CD4-positive, alpha-beta T cell treated with Interleukin-15 for 1 hour (primary cell): ENCODE measurements at regions not wholly inside any gene's neighbourhood (a gene's known extent, or its start where the extent isn't known, plus 50 kb on each side); places are given as distances from the start of the nearest gene placed in this dataset.

Source experiments
- DNase-seq: peaks from one replicate; pipeline ENCODE4 v3.0.0-alpha.2; 2020

DNA sequence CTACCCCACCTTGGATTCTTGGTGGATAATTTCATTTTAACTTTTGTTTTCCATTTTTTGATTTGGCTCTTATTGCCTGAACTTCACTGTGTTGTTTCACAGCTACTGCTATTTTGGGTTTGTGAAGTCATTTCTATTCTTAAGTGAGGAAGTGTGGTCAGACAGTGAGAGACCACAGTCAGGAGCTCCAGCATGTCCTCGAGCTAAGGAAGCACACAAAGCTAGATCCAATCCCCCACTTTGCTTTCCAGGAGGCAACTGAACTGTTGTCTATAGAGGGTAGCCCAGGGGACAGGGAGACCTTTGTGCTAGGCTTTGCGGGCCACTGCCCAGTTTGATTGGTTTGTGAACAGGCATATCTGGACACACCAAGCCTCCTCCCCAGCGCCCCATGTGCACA lies 251.8 kb upstream of the KIRREL3 start:
- DNase-seq, result no peak

DNA sequence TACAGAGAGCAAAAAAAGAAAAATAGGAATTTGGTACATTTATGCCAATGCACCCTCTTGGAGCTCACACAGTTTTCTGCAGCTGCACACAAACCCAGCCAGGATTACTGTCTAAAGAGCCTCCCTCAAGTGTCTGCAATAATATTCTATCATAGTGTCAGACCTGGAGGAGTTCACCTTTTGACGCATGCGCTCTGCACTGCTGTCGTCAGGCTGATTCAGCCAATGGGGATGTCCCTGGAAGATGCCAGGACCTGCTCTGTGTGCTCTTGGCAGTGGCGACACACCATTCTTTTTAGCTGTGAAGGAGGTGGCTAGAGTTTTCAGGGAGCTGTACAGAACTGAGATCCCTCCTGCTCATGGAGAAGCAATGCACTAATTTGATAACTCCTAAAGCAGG lies 249.0 kb upstream of the KIRREL3 start:
- DNase-seq, result no peak

DNA sequence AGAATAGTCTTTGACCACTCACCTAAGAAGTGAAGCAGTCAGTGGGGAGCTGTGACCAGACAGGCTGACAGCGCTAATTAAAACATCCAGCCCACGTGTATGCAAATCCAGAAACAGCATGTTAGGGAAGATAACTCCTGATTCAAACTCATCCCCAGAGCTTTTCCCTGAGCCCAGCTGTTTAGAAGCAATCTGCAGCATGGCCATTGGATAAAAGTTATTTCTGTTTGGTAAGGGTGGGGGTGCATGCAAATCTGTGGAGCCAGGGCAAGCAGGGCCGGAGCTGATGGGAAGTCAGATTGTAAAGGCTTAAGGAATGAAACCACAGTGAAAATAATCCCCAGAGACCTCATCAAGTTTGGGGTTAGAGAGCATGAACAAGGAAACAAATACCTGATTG lies 247.9 kb upstream of the KIRREL3 start:
- DNase-seq, result no peak

DNA sequence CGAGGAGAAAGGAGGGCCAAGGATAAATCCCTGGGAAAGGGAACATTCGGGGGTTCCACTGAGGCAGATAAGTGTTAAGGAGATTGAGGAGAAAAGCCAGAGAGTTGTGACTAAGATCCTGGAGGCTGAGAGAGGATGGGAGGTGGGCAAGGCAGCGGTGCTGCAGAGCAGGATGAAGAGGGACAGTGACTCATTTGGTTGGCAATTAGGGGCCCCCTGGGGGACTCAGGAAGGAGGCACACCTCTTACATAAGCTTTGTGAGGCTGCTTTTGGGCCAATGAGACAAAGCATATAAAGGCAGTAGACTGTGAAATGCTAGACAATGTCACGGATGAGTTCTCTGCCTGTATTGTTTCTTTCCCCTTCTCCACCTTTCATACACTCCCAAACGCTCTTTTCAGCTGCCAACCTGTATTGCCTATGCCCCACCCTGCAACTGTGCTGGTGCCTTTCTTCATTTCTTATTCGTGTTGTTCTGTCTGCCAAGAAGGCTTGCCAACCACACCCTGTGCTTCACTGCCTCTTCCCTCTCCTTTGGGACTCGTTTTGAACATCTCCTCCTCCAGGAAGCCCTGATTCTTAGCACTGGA lies 246.8 kb upstream of the KIRREL3 start:
- no peak for DNase-seq

DNA sequence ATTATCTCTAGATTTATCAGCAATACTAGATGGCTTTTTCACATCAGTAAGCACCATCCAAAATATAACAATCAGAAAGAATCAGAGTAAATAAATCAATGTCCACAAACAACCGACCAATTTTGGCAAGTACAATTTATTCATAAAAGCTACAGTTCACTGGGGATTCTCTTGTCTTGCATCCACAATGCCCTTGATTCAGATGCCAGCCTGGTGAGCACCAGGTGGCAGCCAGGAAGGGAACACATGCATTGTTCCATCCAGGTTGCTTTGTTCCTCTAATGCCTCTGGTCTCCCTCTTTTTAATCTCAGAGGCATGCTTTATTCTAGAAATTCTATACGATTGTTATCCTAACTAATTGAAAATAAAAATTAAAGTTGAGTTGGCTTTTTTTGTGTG lies 242.1 kb upstream of the KIRREL3 start:
- no peak for DNase-seq

DNA sequence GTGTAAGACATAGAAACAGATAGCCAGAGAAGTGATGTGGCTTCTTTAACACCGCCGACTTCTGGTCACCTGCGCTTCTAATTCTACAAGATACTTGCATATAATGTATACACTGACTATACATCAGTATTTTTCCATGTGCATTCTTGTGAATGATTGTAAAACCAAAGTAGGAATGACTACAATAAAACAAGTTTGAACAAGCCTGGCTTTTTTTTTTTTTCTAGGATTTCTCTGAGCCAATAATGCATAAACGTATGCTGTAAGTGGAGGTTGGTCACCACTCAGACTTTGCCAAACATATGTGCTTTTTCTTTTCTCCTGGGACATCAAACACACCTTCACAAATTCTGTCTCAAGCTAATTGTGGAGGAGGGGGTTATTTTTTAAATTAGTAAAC lies 237.8 kb upstream of the KIRREL3 start:
- DNase-seq, result no peak

DNA sequence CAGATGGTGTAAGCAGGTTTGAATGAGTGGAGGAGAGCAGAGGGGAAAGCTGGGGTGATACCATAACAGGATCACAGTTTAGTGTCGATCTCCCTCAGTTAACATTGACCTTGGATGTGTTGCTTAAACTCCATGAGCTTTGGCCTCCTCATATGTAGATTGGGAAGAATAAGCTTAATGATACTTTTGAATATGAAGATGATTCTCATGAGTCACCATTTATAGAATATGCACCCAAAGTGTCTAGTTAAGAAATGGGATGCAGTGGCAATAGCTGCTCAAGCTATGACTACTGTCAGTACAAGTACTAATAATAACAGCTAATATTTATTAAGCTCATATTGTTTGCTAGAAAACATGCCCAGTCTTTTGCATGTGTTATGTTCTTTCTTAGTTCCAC lies 236.2 kb upstream of the KIRREL3 start:
- no peak for DNase-seq

DNA sequence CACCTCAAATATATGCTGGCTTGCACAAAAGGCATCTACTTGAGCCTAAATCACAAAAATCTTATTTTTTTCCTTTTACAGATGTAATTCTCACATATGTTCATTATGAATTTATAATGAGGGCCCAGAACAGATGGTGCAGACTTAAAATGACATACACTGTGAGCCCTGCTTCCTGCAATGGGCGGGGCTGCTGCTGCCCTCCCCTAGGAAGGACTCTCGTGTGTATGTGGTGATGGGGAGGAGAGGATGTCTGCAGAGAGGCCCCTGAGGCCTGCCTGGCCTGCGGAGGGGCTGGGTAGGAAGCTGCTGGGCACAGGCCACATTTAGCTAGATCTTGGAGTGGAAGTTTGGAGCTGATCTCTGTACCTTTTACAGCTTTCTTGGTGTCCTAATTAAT lies 233.4 kb upstream of the KIRREL3 start:
- DNase-seq, result no peak

DNA sequence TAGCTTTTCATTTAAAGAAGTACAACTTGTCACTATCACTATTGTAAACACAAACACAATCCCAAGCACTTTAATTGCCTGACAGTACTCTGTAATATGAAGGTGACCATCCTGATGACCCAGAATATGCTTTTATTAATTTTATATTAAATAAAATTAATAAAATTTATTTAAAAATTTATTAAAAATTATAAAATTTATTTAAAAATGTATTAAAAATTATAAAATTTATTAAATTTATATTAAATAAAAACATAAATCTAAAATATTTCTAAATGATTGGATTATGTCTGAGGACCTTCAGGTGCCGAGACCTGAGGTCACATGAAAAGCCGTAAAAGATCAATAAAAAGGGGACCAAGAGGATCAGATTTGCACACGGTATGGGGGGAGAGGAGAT lies 229.8 kb upstream of the KIRREL3 start:
- DNase-seq, result no peak

DNA sequence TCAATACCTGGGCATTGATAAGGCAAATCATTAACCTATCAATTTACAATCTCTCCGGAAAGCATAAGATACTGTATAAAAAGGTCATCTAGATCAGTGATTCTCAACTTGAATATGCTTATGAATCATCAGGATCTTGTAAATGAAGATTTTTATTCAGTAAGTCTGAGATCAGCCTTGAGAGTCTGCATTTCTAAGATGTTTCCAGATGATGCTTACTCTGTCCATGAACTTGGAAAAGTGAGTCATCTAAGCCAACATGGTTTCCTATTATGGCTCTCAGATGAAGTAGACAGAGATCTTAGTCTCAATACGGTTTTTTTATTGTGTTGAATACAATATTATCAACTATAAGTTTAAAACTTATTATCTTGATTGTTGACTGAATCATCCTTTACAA lies 226.4 kb upstream of the KIRREL3 start:
- no peak for DNase-seq

DNA sequence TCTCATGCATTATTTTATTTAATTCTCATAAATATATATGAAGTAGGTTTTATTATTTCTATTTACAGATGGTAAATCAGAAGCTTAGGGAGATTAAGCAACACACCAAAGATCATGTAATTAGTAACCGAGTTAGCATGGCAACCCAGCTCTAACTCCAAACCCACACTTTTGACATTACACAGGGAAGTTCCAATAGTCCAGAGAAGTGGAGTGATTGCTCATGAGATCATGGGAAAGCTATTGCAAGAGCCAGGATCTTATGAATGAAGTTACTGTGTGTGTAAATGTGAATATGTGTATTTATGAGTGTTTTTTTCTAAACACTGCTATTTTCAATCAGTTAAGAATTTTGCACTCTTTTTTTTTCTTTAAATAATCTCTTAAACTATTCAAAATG lies 225.8 kb upstream of the KIRREL3 start:
- no peak for DNase-seq

DNA sequence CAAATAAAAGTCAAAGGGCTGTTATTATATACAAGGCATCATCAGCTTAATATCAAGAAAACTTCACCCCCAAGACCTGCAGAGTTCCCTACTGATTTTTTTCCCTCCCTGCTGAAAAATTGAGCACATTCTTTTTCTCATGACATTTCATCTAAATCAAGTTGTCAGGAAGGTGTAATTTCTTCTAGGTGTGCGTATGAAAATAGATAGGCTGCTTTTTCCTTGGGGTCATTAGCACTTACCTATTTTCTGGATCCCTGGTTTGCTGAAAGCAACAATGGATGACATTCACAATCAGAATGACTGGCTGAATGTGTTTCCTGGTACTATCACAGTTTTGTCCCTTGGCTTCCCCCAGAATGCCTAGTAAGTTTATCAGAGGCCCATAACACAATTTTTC lies 225.0 kb upstream of the KIRREL3 start:
- DNase-seq, result no peak

DNA sequence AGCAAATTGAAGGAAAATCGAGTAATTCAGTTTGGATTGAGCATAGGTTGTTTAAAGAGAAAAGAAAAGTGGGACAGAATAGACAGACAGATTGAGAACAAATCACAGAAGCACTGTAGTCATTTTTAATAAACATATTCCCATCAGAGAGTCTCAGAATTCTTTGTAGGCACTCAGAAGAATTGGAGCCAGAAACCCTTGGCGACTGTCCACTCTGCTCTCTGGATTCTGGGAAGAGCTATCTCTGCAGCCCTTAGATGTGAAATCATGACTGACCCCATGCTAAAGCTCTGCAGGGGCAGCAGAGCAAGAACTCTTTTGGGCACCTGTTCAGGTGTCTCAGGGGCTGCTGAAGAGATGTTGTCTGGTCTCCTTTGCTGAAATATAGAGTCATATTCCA lies 223.7 kb upstream of the KIRREL3 start:
- DNase-seq, result no peak

DNA sequence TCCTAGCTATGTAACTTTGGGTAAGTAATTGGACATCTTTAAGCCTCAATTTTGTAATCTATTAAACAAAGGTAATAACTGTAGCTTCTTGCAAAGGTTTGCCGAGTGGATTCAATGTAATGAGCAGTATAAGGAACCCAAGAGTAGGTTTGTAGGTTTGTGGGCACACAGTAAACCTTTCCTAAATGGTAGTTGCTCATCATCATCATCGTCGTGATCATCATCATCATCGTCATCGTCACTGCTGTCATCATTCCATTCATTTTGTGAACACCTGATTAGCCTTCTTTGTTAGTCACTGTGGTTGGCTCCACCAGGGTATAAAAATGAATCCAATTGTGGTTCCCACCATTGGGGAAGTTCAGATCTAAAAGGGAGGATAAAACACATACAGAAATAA lies 223.1 kb upstream of the KIRREL3 start:
- no peak for DNase-seq

DNA sequence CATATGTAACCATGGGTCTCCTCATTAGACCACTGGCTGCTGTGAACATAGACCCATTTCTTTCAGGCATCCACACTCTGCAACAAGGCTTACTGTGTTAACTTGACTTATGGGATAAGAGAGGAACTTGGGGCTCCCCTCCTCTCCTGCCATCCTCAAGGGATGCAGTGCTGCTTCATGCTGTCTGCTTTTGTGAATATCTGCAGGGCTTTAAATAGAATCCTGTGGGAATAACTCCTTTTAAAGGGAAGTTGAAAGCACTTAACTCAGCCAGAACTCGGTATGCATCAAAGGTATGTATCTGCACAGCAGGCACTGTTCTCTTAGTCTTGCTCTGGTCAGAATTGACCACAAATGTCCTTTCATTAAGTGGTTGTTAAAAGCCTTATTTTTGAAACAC lies 222.5 kb upstream of the KIRREL3 start:
- no peak for DNase-seq

DNA sequence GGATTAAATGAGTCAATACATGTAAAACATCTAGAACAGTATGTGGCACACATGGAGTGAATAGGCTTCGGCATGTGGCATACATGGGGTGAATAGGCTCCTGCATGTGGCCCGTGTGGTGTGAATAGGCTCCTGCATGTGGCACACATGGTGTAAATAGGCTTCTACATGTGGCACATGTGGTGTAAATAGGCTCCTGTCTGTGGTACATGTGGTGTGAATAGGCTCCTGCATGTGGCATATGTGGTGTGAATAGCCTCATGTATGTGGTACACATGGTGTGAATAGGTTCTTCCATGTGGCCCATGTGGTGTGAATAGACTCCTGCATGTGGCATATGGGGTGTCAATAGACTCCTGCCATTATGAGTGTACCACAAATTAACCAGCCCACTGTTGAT lies 219.1 kb upstream of the KIRREL3 start:
- DNase-seq, result no peak

DNA sequence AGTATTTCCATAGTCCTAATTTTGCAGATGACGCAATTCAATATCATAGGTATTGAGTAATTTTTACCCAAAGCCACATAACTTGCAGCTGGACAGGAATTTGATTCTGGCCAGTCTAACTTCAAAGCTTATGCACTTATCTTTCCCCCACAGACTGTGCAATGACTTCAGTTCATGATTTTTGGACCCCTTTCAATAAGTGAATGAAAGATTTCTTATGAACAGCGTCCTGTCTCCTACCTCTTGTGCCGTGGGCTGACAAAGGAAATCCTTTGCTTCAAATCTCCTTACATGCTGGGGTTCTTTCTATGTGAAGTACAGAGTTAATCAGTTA lies 217.7 kb upstream of the KIRREL3 start:
- DNase-seq, result no peak

DNA sequence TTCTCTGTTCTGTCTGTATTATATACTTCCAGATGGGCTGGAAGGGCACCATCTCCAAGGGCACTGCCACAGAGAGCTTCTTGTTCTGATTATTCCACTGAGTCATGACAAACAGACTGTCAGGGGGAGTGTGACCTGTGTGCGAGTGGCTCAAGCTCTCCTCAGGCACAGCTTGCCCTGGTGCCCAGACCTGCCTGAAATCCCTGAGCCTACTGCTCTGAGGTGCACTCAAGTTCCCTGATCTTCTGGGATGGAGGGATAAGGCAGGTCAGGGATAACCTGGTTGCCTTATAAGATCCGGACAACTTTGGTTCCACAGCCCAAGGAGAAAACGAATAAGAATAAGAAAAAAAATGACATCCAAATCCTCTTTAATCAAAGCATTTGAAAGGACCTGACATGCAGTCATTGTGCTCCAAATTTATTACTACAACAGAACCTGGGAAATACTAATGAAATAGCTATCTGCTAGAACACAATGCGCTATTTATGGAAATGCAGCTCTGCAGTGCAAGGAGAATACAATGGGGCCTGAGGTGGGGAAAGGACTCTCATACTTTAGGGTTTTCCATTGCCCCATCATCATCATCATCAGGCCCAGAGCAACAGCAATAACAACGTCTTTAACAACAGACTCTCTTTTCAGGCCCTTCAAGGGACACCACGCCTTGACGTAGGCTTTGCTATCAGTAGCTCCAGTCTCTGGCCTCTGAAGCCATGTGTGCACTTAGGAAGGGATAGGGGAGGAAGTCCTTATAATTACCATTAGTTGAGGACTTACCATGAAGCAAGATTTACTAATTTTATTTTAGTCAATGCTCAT lies 217.1 kb upstream of the KIRREL3 start:
- no peak for DNase-seq

DNA sequence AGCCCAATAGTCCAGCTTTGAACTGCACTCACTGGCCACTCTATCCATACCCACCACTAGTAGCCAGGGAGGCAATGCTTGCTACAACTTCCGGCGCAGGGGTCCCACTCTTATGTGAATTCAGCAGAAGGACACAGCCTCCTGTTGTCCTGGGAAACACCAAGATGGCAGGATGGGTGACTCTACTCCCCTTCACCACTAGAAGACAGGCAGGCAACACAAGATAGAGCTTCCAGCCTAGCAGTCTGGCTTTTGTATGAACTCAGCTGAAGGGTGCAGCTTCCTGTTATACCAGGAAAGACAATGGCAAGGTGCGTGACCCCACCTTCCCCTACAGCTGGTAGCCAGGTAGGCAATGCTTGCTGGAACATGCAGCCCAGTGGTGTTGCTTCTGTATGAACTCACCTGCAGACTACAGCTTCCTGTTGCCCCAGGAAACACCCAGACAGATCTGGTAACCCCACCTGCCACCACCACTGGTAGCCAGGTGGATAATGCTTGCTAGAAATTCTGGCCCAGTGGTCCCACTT lies 205.2 kb upstream of the KIRREL3 start:
- no peak for DNase-seq

DNA sequence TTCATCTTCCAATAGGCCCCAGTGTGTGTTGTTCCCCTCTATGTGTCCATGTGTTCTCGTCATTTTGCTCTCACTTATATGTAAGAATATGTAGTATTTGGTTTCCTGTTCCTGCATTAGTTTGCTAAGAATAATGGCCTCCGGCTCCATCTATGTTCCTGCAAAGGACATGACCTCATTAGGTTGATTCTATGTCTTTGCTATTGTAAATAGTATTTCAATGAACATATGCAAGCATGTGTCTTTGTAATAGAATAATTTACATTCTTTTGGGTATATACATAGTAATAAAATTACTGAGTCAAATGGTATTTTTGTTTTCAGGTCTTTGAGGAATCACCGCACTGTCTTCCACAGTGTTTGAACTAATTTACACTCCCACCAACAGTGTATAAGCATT lies 202.9 kb upstream of the KIRREL3 start:
- no peak for DNase-seq

DNA sequence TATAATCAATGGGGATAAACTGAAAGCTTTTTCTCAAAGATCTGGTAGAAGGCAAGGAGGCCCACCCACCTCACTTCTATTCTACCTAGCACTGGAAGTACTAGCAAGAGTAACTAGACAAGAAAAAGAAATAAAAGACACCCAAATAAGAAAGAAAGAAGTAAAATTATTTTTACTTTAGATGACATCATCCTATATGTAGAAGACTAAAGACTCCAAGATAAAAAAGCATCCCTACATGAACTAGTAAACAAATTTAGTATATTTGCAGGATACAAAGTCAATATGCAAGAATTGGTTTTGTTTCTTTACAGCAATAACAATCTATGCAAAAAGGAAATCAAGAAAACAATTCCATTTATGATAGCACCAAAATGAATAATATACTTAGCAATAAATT lies 201.5 kb upstream of the KIRREL3 start:
- no peak for DNase-seq

DNA sequence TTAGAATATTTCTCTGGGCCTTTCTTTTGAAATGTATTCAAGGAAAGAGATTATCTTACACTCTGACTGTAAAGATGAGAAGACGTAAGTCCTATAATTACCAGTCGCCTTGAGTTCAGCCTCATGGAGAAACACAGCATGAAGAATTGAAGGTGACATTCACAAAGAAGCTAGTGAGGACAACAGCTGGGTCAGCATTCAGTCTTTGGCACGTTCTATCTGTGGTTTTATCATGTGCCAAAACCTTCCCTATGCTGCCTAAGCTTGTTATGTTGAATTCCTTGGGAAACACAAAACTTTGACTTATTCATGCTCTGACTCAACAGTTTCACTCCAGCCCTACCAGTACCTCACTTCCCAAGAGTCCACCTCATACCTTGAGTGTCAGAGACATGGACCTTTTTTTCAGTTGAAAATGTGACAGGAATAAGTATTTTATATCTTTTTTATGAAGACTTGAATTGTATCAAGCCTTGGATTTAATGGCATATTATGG lies 198.8 kb upstream of the KIRREL3 start:
- DNase-seq, result no peak

DNA sequence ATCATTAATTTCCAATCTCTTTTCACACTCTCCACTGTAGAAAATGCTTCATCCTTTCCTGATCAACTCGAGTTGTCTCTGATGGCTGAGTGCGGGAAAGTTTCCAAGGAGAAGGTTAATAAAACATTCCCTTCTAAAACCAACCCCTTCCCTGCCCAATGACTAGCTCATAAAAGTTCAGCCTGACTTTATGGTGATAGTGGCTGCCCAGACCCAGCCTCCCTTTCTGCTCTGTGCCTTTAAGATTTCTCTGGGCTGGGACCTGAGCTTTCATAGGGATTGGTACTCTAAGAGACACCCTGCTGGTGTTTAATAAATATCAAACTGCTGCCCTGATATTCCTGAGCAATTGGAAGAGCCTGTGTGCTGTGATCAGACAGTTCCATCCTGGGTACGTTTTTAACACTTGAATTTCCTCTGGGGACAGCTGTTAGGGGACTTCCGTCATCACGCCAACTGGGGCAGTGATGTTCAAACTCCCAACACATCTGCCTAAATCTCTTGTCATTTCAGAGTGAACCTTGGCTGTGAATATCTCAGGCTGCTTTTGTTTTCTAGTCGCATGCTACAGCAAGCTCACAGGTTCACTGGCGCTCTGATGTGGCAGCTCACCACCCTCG lies 195.0 kb upstream of the KIRREL3 start:
- DNase-seq, result no peak

DNA sequence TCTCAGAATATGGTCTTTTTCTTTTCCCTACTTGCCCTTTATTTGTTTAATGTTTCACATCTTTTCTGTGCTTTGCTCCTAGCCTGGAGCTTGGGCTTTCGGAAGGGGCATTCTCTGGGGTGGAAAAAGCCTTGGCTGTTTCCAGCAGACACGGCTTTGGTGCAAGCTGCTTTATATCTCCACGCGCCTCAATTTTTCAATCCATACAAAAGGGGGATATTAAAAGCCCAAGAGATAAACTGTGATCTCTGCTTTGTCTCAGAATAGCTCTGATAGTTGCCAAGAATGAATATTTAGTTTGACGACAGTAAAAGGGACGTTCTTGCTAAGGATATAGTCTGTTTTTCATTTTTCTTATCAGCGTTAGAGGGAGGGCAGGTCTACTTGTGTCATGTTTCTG lies 194.0 kb upstream of the KIRREL3 start:
- DNase-seq, result no peak
